ENCODE measurements at regions not wholly inside any gene's neighbourhood (a gene's known extent, or its start where the extent isn't known, plus 50 kb on each side); places are given as distances from the start of the nearest gene placed in this dataset.
"Not testable (repeated sequence)": the region's sequence is repeated elsewhere in the genome, so short reads cannot be mapped to it uniquely, and the experiment has no call there.

DNA sequence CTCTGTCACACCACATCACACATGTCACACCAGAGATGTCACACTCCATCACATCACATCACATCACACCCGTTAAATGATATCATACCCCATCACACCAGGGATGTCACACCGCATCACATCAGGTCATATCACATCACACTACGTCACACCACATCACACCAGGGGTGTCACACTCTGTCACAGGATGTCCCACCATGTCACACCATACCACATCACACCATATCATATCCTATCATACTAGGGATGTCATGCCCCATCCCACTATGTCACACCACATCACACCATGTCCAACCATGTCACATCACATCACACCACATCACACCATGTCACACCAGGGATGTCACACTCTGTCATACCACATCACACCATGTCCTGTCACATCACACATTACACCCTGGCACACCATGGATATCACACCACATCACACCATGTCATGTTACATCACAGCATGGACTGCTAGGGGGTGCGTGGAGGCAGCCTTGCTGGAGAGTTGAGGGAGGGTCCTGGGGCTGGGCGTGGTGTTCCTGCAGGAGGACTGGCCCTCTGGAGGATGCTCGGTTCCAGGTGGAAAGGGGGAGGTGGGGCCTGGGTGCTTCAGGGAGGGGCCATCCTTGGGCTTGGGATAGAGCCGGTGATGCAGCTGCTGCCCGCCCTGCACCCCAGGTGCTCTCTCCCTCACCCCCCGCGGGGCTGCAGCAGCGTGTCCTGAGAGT lies 134.6 kb downstream of the TMEM121 start:
- no peak overlapping the region for H3K4me3 ChIP-seq (ENCODE audit: low read length)
- DNase-seq (ENCODE audit: low read depth): no peak

DNA sequence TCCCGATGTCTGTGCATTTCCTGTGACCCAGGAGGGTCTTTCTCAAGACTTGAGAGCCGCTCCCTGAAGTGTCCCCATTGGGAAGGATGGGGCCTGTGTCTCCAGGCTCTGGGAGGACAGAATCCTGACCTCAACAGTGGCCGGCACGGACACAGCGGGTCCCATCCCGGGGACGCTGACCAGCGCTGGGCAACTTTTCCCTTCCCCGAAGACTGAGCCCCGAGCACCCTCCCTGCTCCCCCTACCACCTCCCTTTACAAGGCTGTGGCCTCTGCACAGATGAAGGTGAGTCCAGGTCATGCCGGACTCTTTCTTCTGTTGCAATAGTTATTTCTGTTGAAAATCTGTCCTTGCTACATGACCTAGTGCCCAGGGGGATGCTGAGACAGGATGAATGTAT lies 135.7 kb downstream of the TMEM121 start:
- H3K4me3 ChIP-seq (ENCODE audit: low read length); DNase-seq (ENCODE audit: low read depth): not testable (repeated sequence)

More for the DNA sequence above, 134.6 kb downstream of the TMEM121 start:
- TF ChIP-seq CTCF (conservative IDR thresholded peaks at IDR 0.05; ENCODE audit: low read depth, low read length): no peak

GRCh38 chr14:105662592-105662991 lies 136.2 kb downstream of the TMEM121 start:
- H3K4me3 ChIP-seq (ENCODE audit: low read length); DNase-seq (ENCODE audit: low read depth): not testable (repeated sequence)

DNA sequence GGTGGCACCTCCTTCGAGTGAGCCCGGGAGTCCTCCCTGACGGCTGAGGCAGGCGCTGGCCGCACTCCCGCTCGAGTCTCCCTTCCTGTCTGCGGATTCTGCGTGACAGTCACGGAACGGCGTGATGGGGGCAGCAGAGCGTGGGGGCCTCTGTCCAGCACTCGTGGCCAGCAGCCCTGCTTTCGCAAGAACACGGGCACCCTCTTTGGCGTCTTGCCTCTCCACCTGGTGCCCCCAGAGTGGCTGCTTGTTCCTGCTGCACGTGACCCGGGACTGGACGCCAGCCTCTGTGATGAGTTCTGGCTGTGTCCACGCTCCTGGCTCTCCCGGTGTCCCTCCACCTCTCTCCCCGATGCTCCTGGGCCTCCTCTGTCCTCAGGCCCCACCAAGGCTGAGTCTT lies 136.9 kb downstream of the TMEM121 start:
- H3K4me3 ChIP-seq (ENCODE audit: low read length); DNase-seq (ENCODE audit: low read depth): not testable (repeated sequence)

DNA sequence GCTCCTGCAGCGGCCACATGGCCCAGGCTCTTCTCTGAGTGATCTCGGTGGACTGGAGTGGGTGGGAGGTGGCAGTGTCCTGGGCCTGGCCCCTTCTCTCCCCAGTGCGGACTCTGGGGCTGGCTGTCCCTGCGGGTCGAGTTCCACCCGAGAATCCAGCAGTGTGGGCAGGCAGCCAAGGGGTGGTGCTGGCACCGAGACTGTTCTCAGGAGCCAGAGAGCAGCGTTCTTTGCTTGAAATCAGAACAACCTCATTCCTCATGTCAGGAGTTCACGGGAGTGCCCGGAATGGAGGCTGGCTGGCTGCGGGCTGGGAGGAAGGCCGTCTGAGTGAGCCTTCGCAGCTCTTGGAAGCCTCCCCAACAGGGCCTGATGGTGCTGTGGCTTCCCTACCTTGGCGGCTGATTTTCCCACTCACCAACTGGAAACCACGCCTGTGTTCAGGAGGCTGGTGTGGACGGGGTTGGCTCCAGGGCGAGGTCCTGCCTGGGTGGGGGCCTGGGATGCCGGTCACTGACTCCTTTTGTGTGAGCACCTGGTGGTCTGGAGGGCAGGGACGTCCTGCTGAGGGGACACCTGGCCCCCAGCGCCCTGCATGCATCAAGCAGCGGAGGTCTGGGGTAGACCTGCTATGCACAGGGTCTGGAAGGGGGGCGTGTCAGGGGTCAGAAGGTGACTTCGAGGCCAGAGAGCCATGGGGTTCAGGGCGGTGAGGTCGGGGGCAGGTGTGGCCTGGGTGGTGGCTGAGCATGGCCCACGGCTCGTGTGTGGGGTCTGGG lies 137.6 kb downstream of the TMEM121 start:
- DNase-seq (ENCODE audit: low read depth); H3K4me3 ChIP-seq (ENCODE audit: low read length): not testable (repeated sequence)

- no peak overlapping the region for H3K4me3 ChIP-seq (ENCODE audit: low read length)
- DNase-seq (ENCODE audit: low read depth): no peak
- no peak for TF ChIP-seq CTCF (conservative IDR thresholded peaks at IDR 0.05; ENCODE audit: low read depth, low read length)
Measured at GRCh38 chr14:105664691-105665090, 138.3 kb downstream of the TMEM121 start.

GRCh38 chr14:105665247-105665950 lies 139.0 kb downstream of the TMEM121 start:
- no peak overlapping the region for H3K4me3 ChIP-seq (ENCODE audit: low read length)
- no peak for TF ChIP-seq CTCF (conservative IDR thresholded peaks at IDR 0.05; ENCODE audit: low read depth, low read length)
- no peak for DNase-seq (ENCODE audit: low read depth)

- TF ChIP-seq CTCF (conservative IDR thresholded peaks at IDR 0.05; ENCODE audit: low read depth, low read length): no peak
- no peak for DNase-seq (ENCODE audit: low read depth)
- no peak overlapping the region for H3K4me3 ChIP-seq (ENCODE audit: low read length)
Measured at GRCh38 chr14:105665951-105666277, 139.5 kb downstream of the TMEM121 start.

DNA sequence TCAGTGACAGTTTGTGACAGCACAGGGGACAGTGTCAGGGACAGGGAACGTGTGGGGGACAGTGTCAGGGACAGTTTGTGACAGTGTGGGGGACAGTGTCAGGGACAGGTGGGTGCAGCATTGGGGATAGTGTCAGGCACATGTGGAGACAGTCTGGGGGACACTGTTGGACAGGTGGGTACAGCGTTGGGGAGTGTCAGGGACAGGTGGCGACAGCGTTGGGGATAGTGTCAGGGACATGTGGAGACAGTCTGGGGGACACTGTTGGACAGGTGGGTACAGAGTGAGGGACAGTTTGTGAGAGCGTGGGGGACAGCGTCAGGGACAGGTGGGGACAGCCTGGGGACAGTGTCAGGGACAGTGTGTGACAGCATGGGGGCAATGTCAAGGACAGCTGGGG lies 140.0 kb downstream of the TMEM121 start:
- DNase-seq (ENCODE audit: low read depth): no peak
- H3K4me3 ChIP-seq (ENCODE audit: low read length): no peak overlapping the region
- TF ChIP-seq CTCF (conservative IDR thresholded peaks at IDR 0.05; ENCODE audit: low read depth, low read length): no peak

DNA sequence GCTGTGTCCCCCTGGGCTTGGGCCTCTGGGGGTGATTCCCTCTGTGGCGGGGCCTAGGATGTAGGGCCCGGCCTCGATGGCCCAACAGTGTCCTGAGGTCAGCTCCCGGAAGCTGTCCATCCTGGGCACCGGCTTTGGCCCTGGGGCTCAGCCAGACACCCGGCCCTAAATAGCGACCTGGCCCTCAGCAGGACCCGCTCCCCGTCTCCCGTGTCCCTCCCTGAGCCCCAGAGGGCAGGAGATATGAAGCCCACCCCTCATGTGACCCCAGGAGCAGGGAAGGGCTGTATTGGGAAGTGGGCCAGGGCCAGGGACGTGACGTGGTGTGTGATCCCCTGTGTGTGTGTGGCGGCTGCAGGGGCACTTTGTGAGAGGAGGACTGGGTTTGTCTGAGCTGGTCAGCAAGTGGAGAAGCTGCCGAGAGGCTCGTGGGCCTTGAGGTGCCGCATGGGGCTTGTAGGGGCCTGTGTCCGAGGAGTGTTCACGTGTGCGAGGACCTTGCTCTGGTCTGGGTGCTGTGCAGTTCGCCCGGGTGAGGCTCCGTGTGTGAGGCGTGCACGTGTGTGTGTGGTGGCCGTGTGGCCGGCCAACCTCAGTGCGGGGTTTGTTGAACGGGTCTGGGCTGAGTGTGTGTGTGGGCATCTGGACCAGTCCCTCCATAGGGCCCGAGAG lies 140.7 kb downstream of the TMEM121 start:
- H3K4me3 ChIP-seq (ENCODE audit: low read length); DNase-seq (ENCODE audit: low read depth): not testable (repeated sequence)

- H3K4me3 ChIP-seq (ENCODE audit: low read length); DNase-seq (ENCODE audit: low read depth): not testable (repeated sequence)
Measured at GRCh38 chr14:105667663-105668020, 141.3 kb downstream of the TMEM121 start.

DNA sequence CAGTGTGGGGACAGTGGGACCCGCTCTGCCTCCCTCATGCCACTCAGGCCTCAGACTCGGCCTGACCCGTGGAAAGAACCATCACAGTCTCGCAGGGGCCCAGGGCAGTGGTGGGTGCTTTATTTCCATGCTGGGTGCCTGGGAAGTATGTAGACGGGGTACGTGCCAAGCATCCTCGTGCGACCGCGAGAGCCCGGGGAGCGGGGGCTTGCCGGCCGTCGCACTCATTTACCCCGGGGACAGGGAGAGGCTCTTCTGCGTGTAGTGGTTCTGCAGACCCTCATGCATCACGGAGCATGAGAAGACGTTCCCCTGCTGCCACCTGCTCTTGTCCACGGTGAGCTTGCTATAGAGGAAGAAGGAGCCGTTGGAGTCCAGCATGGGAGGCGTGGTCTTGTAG lies 141.6 kb downstream of the TMEM121 start:
- not testable (repeated sequence) for DNase-seq (ENCODE audit: low read depth); H3K4me3 ChIP-seq (ENCODE audit: low read length)
